ENCODE measurements at regions not wholly inside any gene's neighbourhood (a gene's known extent, or its start where the extent isn't known, plus 50 kb on each side); places are given as distances from the start of the nearest gene placed in this dataset.
"Not testable (repeated sequence)": the region's sequence is repeated elsewhere in the genome, so short reads cannot be mapped to it uniquely, and the experiment has no call there.

DNA sequence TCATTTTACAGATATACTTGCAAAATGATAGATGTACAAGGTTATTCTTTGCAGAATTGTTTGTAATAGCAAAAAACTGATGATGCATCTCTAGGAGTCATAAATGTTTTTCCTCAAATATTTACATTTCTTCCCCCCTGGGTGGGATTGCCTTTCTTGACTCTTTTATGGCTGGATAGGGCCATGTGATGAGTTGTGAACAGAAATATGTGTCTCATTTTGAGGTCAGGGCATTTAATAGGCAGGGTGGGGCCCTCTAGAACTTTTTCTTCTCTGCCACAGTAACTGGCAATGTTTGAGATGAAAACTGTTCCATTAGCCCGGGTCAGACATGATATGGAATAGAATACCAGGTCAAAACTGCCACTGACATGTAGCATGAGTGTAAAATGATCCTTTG, 159.5 kb upstream of the SYNCRIP start:
- no peak for DNase-seq

DNA sequence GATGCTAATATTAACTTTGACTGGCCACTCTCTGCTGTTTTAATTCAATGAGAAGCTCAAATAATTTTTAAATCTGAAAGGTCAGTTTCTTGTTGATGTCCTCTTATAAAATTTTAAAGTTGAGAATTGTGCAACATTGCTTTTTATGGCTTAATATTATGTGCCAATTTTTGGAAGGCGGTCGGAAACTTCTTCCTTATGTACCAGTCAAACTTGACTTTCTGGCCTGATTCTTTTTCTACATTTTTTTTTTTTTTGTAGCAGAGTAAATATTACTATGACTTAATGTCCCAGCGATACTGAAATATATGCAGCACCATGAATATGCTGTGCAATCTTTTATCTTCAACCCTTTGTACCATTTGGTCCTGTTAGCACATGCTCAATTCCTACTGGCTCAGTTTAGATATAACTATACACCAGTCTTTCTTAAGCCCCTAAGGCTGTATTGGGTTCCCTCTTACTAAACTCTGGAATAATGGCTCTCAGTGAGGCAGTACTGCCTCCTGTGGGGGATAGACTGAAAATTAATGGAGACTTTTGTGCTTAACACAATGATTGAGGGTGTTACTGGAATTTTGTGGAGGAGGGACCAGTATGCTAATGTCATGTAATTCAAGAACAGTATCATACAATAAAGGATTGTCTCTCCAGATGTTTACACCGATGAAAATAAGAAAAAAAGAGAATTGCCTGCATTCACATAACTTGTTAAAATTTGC, 156.4 kb upstream of the SYNCRIP start:
- DNase-seq, result no peak

DNA sequence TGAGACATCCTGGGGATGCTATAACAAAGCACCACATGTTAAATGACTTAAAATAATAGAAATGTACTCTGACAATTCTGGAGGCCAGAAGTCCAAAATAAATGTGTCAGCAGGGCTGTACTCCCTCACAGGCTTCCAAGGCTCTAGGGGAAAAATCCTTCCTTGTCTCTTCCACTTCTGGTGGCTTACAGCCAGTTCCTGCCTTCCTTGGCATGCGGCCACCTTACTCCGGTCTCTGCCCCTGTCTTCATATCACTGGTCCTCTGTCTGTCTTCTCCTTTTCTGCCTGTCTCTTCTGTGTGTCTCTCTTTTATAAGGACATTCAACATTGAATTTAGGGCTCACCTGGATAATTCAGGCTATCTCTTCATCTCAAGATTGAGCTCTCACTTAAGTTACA, 155.3 kb upstream of the SYNCRIP start:
- no peak for DNase-seq

DNA sequence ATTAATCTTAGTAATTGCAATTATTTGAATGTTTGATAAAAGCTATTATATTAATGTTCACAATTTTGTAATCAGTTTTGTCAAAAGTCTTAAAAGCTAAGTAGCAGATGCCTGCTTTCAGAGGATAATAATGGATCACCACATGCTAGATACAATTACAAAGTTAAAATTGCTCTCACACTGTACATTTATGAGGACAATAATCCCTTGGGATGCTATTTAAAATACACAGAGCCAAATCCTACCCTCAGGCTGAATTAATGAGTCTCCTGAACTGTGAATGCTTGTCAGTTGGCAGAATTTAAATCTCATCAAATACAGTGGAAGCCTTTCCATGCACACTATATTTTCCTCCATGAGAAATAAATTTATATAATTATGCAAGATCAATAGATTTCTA, 153.3 kb upstream of the SYNCRIP start:
- no peak for DNase-seq

DNA sequence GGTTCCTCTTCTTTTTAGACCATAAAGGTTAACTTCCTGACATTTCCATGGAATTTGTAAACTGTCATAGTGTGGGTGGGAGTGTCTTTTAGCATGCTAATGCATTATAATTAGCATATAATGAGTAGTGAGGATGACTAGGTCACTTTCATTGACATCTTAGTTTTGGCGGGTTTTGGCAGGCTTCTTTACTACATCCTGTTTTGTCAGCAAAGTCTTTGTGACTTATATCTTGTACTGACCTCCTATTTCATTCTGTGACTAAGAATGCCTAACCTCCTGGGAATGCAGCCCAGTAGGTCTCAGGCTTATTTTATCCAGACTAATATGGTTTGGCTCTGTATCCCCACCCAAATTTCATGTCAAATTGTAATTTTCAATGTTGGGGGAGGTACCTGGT, 149.6 kb upstream of the SYNCRIP start:
- DNase-seq, result no peak

DNA sequence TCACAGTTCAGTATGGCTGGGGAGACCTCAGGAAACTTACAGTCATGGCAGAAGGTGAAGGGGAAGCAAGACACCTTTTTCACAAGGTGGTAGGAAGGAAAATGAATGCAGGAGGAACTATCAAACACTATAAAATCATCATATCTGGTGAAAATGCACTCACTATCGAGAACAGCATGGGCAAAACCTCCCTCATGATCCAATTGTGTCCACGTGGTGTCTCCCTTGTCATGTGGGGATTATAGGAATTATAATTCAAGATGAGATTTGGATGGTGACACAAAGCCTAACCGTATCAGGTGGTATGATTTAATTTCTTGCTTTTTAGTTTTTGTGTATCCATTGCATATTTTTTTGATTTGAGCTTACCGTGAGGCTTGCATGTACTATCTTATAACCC, 133.2 kb upstream of the SYNCRIP start:
- DNase-seq, result no peak

DNA sequence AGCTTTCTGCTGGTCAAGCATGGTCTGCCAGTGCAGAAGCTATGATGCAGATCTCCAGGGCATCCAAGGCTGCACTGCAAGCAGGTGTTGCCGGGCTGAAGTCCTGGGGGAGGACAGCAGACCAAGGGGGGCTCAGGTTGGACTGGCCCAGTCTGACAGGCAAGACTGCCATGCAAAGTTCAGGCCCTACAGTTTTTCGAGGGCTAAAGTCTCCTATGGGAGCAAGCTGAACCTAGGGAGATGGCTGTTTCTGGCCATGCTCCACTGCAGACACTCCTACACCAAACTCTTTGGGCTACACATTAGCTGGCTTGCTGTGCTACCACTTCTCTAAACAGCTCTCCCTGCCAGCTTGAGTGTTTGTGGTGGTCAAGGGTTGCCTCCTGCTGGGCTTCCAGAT, 130.0 kb upstream of the SYNCRIP start:
- DNase-seq, result no peak

DNA sequence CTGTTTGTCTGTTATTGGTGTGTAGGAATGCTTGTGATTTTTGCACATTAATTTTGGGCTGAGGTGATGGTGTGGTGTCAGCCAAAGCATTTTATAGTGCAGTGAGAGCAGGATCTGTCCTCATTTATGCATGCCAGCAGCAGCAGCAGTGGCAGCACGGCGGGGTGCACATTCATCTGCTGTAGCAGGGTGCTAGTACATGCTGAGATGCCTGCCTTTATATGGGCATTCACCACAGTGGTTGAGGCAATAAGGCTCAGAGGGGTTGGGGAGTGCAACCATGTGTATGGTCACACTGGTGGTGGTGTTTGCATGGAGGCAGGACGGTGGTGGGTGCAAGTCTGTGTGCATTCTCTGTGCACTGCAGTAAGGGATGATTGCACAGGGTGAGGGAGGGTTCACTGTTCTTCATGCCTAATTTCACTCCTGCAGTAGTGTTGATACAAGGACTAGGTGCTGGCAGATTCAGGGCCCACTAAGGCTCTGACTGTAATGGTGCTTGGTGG, 129.3 kb upstream of the SYNCRIP start:
- no peak for DNase-seq

DNA sequence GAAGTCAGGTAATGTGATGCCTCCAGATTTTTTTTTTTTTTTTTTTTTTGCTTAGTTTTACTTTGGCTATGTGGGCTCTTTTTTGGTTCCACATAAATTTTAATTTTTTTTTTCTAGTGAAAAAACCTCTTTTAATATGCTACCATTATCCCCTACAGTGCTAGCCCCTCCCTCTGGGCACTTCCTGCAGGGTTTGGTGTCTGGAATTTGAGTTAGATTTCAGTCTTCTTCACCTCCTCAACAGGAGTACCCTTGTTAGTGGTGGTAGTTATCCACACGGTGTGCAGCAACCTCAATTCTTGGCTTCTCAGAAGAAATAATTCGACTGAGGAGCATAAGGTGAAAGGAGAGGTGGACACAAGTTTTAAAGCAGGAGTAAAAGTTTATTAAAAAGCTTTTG, 128.8 kb upstream of the SYNCRIP start:
- no peak for DNase-seq

DNA sequence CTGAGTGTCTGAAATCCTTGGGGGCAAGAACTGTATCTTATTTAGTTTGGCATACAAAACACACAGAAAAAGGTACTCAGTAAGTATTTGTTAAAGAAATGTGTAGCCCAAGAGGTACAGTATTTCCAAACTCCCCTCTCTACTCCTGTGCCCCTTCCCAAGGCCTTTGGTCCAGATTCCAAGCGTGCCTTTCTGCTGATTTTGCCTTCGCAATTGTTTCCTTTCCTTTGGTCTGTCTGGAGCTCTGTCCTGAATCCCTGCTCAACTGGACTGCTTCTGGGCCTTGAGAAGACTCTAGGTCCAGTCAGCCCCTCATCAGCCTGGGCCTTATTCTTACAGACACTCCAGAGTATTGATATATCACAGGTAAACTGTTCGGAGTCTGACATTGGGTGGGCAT, 122.2 kb upstream of the SYNCRIP start:
- no peak for DNase-seq

DNA sequence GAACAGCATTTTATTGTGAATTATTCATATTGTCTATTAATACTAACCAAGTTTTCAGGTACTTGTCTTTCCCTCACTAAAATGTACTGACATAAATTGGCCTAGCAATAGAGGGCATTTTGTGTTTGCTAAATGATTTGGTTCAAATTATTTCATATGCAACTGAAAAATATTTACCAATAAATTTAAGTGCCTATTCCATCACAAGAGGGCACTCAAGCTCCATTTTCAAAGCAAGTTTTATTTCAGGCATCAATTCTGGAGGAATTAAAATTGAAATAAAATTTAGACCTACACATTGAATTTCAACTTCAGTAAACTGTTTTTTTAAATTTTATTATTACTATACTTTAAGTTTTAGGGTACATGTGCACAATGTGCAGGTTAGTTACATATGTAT, 114.3 kb upstream of the SYNCRIP start:
- no peak for DNase-seq

DNA sequence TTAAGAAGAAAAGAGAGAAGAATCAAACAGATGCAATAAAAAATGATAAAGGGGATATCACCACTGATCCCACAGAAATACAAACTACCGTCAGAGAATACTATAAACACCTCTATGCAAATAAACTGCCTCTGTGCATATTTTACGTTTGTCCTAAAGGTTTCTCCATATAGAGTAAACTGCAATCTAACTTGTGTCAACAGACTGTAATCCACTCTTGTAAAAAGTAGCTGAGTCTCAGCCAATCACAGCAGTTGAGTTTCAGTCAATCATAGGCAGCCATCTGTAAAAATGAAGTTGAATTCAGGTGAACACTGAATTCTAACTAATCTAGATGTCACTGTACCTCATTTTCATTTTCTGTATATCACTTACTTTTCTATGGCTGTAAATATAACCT, 112.2 kb upstream of the SYNCRIP start:
- no peak for DNase-seq

DNA sequence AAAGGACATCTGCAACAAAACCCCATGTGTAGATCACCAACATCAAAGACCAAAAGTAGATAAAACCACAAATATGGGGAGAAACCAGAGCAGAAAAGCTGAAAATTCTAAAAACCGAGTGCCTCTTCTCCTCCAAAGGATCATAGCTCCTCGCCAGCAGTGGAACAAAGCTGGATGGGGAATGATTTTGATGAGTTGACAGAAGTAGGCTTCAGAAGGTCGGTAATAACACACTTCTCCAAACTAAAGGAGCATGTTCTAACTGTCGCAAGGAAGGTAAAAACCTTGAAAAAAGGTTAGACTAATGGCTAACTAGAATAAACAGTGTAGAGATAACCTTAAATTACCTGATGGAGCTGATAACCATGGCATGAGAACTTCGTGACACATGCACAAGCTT, 109.9 kb upstream of the SYNCRIP start:
- DNase-seq, result no peak

DNA sequence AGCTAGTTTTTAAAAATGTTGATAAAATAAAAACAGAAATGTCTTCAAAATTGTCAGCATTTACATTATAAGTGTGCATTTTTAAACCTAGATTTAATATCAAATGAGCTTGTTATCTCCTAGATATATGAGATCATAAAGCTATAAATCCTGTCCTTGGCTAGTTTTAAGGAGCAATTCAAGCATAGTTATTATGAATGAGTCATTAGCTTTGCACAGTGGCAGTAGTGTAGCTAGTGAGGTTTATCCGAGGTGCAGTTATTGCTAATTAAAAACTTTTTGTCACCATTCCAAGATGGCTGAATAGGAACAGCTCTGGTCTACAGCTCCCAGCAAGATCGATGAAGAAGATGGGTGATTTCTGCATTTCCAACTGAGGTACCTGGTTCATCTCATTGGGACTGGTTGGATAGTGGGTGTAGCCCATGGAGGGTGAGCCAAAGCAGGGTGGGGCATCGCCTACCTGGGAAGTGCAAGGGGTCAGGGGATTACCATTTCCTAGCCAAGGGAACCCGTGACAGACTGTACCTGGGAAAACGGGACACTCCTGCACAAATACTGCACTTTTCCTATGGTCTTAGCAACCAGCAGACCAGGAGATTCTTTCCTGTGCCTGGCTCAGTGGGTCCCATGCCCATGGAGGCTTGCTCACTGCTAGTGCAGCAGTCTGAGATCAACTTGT, 108.8 kb upstream of the SYNCRIP start:
- no peak for DNase-seq

DNA sequence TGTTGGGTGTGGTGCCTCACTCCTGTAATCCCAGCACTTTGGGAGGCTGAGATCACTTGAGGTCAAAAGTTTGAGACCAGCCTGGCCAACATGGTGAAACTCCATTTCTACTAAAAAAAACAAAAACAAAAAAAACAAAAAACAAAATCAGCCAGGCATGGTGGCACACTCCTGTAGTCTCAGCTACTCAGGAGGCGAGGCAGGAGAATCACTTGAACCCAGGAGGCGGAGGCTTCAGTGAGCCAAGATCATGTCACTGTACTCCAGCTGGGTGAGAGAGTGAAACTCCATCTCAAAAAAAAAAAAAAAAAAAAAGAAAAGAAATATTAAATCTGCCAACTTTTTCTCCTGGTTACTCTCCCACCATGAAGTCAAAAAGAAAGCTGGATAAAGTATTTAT, 107.5 kb upstream of the SYNCRIP start:
- not testable (repeated sequence) for DNase-seq

DNA sequence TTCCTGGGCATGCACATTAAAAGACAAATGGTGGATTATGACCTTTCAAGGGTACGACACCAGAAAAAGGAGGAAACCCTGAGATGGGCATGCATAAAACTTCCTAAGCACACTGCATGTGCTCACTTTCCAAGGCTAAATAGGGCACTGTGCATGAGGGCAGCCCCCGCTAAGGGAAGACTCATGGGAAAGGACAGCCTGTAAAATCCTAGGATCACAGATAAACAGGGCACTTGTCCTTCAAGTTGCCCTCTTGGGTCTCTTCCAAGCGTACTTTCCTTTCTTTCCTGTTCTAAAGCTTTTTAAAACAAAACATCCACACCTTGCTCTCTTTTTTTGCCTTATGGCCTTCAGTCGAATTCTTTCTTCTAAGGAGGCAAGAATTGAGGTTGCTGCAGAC, 106.5 kb upstream of the SYNCRIP start:
- no peak for DNase-seq

DNA sequence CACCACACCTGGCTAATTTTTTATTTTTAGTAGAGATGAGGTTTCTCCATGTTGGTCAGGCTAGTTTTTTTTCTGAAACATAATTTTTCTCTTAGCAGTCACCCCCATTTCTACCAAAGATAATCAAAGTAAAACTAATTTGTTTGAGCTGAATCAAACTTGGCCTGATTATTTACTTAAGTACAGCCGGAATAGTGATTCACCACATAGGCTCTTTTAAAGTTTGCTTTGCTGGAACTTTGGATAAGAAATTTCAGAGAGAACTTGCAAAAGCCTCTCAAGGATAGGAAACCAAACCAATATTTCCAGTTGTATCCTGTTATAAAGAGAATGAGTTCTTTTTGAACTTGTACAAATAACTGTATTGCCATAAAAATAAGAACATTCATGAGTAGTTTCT, 105.0 kb upstream of the SYNCRIP start:
- no peak for DNase-seq

DNA sequence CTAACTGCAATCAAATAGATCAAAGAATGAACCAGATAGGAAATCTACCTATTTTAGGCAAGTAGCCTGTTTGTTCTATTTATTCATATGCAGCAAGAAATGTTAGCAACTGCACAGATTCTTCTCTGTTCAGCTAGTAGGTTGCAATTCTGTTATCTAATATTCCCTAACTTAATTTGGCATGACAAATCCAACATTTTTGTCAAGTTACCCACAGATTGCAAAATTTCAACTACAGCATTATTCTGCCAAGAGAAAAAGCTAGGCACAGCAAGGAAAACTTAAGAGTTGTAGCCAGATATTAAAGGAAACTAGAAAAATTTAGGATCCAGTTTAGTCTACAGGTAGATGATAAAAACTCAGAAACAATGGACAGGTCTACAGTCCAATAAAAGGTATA, 104.4 kb upstream of the SYNCRIP start:
- DNase-seq, result no peak

DNA sequence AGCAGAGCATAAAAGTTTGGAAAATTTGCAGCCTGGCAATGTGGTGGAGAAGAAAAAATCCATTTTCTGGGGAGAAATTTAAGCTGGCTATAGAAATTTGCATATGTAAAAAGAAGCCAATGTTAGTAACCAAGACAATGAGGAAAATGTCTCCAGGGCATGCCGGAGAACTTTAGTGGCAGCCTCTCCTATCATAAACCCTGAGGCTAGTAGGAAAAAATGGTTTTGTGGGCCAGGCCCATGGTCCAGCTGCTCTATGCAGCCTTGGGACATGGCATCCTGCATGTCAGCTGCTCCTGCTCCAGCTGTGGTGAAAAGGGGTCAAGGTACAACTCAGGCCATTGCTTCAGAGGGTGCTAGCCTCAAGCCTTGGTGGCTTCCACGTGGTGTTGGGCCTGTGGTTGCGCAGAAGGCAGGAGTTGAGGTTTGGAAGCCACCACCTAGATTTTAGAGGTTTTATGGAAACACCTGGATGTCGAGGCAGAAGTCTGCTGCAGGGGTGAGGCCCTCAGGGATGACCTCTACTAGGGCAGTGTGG, 101.8 kb upstream of the SYNCRIP start:
- DNase-seq, result no peak

DNA sequence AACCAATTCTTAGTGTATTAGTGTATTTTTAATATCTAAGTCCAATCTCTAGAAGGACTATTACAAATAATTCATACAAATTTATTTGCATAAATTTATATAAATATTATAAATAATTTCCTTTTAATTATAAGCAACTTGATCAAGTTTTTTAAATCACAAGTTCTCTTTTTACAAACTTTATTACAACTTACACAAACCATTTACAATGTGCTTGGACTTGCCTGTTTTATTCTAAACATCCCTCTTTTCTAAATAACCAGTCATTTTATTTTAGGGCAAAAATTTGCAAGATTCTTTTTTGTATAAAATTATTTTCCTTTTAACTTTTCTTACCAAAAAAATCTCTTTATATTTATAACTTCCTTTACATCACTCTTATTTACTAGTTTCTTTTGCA, 83.5 kb upstream of the SYNCRIP start:
- no peak for DNase-seq

DNA sequence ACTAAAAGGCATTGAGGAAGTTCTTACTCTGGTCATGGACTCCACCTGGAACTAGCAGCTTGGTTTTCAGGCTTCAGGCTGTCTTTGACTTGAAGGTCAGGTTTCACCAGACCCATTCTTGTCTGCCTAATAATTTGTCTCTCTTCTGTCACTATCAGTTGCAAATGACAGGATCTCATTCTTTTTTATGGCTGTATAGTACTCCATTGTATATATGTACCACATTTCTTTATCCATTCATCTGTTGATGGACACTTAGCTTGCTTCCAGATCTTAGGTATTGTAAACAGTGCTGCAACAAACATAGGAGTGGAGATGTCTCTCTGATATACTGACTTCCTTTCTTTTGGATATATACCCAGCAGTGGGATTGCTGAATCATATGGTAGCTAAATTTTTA, 73.1 kb upstream of the SYNCRIP start:
- no peak for DNase-seq

DNA sequence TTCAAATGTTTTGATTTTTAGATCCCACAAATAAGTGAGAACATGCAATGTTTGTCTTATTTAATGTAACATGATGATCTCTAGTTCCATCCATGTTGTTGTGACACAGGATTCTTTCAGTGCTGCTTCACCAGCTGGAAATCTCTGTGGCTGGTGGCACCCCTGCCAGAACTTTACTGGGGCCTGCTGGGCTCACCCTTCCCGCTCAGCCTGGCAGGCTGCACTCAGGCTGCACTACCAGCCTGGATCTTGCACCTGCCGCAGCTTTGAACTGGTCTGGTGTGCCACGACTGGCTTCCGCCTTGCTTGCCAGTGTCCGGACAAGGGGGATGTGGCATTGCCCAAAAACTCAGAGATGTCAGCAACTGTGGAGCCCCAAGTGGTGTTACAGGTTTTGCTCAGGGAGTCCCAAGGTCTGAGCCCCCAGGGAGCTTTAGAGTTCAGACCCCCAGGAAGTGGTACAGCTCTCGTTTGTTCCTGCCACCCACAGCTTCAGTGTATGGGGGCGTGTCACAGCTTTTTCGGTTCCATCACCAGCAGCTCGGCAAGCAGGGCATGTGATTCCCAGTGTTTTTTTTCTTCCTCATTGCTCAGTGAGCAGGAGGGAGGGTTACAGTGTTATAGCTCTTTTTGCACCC, 72.3 kb upstream of the SYNCRIP start:
- DNase-seq, result no peak

DNA sequence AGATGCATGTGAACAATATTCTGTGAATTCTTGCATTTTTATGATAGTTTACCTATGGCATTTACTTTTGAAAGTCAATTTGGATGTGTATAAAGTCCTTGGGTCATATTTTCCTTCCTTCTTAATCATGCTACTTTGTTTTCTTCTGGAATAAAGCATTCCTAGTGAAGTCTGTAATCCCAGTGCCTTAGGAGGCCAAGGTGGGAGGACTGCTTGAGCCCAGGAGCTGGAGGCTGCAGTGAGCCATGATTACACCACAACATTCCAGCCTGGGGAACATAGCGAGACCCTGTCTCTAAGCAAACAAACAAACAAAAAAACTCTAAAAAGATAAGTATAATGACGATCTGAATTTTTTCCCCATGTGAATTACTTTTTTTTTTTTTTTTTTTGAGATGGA, 69.7 kb upstream of the SYNCRIP start:
- no peak for DNase-seq

Data from cerebellar nuclear complex (tissue), 1 donor.